NCI-H82 treated with DMSO at 0.1 percent for 48 hours (cell line): ENCODE measurements at regions not wholly inside any gene's neighbourhood (a gene's known extent, or its start where the extent isn't known, plus 50 kb on each side); places are given as distances from the start of the nearest gene placed in this dataset.
"Not testable (repeated sequence)": the region's sequence is repeated elsewhere in the genome, so short reads cannot be mapped to it uniquely, and the experiment has no call there.

ENCODE experiments used
- DNase-seq: peaks from one replicate; lab custom pipeline; 2025; ENCODE audit not compliant: unreplicated experiment; lab: John Stamatoyannopoulos, UW

DNA sequence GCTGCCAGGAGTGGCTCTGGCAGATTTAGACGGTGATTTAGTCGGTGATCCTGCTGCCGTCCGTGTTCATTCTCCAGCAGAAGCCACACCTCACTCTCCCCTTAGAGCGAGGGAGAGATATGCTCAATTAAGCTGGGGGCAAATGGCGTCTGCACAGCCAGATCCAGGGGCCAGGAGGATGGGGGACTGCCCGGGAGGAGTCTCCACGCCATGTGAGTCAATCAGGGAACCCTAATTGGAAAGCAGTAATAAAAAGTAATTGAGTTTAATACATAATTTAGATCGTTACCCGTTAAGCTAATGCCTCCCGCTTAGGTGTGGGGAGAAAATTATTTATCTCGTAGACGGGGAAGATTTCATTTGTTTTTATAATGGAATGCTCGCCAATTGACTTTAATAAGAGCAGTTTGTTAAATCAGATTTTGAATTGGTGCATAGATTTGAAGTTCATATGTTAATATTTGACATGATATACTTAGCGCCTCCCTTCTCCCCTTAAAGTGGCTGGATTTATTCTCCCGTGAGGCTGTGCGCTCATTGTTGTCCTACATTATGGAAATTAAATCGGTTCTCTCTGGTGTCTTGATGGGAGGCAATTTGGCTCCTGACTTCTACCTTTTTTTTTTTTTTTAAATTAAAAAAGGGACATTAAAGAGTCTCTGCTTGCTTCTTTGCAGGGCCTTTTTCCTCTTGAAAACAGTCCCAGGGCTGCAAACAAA is 104.9 kb upstream of the C14orf180 start:
- DNase-seq, result no peak

- DNase-seq, result no peak
Measured at GRCh38 chr14:104475256-104475655, 104.3 kb upstream of the C14orf180 start.

- DNase-seq, result no peak
Measured at GRCh38 chr14:104475802-104476201, 103.8 kb upstream of the C14orf180 start.

- no peak for DNase-seq
Measured at GRCh38 chr14:104476437-104476836, 103.1 kb upstream of the C14orf180 start.

DNA sequence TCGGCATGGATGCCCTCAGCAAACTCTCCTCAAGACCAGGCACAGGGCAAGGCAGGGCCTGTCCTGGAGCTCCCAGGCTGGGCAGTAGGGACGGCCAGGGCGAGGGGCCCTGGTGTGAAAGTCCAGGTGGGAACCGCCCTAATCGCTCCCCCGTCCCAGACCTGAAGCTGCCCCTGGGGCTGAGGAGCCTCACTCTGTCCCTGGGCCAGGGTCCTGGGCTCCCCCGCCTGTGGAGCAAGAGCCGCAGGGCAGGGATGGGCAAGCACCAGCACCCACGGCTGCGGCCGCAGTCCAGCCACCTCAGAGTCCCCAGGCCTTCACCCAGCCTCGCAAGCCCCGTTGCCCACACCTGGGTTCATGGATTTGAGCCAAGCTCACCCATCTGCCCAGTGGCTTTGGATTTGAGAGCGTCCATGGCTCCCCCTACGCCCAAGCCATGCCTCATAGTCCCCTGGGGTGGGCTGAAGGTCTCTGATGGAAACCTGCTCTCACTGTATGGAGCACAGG is 102.4 kb upstream of the C14orf180 start:
- DNase-seq, result no peak

DNA sequence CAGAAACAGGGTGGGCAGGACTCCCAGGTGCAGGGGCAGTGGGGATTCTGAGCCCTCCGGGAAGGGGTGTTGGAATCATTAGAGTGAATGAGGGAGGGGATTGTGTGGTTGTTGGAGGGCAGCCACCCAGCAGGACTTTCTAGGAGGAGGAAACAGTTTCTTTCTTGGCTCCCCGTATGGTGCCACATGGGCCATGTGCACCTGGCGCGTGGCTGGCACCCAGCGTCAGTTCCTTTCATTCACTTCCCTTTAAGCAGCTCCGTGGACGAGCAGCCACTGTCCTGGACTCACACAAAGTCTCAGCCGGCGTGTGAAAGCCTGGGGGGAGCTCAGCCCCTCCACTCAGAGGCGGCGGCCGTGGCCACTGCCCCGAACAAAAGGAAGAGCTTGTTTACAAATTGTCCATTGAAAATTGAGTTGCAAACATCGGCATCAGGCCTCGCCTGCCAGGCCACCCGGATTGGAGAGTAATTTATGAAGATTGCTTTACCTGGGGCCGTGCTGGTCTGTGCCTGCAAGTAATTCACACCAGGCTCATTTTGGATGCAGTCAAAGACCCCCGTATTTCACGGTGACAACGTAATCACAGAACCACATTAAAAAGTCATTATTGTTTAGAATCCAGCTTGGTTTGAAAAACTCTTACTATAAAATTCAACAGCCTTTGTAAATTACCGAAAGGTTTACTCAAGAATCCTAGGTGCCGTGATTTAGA is 101.7 kb upstream of the C14orf180 start:
- no peak for DNase-seq

- DNase-seq, result no peak
Measured at GRCh38 chr14:104478656-104479055, 100.9 kb upstream of the C14orf180 start.

GRCh38 chr14:104479901-104480300 is 99.7 kb upstream of the C14orf180 start:
- no peak for DNase-seq

DNA sequence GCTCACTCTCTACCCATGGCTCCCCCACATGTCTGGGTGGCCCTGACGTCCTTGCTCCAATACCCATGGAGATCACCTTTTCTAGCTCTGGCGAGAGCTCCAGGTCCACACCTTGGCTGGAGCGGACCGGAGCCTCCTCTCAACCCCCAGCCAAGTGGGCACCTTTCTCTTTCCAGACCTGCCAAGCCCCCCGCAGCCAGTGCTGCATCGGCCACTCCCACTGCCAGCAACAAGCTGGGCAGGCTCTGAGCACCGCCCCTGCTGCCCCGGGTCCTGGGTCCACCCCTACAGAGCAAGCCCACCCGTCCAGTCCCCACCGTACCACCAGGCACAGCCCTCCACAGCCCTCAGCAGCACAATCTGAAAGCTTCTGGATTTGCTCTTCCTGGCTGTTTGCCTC is 98.2 kb upstream of the C14orf180 start:
- no peak for DNase-seq

- DNase-seq, result not testable (repeated sequence)
Measured at GRCh38 chr14:104482017-104482416, 97.5 kb upstream of the C14orf180 start.

DNA sequence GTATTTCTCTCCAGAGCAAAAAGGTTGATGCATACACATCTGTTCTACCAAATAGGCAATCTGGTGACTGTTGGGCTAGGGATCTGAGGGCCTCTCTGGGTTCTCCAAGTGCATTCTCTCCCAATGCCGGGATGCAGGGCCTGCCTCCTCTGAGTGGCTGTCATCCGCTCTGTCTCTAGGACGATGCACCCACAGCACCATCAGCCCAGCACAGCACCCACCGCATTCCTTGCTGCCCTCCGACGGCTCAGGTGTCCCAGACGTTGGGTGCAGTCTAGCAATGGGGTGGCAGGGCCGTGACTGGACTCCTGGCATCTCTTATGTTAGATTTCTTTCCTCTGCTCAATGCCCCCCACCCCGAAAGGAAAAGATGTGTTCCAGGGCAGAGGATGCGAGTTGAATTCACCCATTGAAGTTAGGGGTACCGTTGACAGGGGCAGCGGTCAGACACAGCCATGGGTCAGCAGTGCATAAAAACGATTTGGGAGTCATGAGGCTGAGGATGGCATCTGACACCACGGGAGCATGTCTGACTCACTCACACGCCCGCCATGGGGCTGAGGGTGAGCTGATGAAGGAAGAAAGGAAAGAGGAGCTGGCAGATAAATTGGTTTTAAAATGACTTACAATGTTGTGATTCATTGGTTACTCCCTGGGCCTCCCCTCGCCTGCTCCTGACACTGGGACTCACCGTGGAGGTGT is 93.2 kb upstream of the C14orf180 start:
- DNase-seq, result no peak

DNA sequence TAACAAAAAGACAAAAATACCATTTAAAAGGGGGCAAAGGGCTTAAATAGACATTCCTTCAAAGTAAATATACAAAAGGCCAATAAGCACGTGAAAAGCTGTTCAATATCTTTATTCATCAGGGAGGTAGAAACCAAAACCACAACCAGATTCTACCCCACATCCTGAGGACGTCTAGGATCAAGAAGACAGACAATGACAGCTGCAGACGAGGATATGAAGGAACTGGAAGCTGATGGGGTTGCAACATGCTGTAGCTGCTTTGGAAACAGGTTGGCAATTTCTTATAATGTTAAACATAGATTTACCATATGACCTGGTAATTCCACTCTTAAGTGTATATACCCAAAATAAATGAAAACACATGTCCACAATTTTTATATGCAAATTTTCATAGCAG is 85.1 kb upstream of the C14orf180 start:
- no peak for DNase-seq

DNA sequence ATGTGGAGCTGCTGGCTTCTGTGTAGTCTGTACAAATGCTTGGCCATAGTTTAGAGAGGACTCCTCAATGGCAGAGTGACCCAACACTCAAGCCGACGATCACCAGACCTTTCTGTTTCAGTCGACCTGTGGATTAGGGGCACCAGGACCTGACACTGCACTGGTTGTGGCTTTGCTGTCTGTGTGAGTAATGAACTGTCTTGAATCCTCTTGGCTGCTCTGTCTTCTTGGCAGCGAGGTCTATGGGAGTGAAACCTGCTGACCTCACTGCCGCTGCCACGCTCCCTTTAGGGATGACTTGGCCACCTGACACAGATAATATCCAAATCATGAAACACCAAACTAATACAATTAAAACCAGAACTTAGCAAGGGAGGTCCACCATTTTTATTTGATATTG is 83.5 kb upstream of the C14orf180 start:
- no peak for DNase-seq

GRCh38 chr14:104499784-104500760 is 79.5 kb upstream of the C14orf180 start:
- DNase-seq, result no peak

DNA sequence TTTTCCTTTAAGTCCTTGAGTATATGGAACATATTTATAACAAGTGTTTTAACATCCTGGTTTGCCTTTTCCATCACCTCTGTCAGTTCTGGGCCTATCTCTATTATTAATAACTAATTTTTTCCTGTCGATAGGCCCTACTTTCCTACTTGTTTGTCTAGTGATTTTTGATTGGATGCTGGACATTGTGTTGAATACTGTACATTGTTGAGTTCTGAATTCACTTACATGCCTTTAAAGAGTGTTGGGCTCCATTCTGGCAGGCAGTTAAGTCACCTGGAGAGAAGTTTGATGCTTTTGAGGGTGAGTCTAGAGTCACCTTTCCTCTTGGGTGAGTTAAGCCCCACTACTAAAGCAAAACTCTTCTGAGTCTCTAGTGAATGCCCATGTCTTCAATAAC is 77.5 kb upstream of the C14orf180 start:
- no peak for DNase-seq

DNA sequence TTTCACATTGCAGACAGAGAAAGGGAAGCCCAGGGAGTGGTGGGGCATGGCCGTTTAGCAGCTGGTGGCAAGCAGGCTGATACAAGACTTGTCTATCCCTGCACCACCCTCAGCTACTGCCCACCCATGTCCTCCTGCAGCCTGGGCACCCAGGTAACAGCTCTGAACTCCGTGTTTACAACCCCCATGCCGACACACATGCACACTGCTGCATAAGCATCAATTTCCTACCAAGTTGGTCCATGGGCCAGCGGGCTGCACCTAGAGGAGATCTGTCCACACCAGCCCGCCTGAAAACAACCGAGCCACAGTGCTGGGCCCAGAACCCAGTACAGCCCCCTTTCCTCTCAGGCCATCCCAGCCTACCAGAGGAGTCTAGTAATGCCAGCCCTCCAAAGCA is 75.9 kb upstream of the C14orf180 start:
- DNase-seq, result no peak

DNA sequence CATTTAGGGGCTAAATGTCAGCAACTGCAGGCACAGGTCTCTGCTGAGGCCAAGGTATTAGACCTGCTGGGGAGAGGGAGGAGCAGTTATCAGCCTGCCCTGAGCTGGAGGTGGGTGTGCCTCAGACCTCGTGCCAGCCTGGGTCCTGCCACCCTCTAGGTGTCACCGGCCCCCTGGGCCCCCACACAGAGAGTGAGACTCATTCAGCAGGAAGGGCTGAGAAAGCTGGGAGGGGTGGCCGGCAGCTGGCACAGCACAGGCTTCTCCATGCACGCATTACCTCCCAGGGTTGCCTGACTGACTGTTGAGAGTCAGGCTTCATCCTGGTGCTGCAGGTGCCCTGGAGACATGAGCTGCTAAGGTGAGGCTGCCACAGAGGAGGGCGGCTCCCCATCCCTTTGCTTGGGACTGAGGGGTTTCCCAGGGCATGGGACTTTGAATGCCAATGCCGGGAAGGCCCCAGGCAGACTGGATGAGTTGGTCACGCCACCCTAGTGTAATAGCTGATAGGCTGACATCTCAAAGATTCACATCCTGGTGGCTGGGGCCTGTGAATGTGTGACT is 75.3 kb upstream of the C14orf180 start:
- no peak for DNase-seq

DNA sequence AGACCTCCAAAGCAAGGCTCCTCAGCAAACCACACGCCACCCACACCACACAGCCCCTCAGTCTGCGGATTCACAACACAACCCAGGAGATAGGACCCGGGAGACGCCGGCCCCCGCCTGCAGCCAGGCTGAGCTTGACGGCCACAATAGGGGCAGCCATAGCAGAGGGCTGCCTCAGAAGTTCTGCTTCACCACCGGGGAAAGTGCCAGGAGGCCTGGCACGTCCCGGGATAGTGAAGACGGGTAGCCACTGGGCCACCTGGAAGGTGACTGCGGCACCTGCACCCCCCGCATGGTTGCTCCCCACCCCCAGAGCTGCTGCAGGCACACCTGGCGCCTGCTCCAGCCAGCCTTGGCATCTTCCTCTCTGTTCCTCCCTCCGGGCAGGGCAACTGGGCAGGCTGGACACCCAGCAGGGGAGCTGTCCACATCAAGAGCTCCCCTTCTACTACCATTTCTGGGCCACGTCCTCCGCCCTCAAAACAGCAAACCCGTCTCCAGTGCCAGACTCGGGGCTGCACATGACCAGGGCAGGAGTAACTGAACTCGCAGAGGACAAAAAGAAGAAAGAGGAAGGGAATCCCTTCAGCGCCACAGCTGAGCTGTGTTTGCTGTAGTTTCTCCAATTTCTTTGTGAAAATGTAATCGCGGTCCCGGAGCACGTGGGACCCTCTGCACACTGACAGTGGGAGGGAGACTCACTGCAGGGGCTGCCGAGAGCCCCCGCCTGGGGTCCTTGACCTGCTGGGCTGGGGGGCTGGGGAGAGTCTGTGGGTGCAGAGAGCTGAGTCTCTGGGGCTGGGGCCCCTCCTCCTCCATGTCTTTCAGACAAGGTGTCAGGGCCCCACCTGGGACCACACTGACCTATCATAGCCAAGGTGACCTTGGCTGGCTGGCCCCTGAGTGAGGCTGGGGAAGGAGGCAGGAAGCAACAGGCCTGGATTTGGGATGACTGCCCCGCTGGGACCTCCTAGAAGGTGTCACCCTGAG is 74.2 kb upstream of the C14orf180 start:
- DNase-seq, result no peak
